MCF 10A (cell line): ENCODE measurements at regions not wholly inside any gene's neighbourhood (a gene's known extent, or its start where the extent isn't known, plus 50 kb on each side); places are given as distances from the start of the nearest gene placed in this dataset.
A peak's percentile ranks its signal among the peaks of the same experiment; 100 is the strongest.

Source experiments
- BruUV-seq: library from RNA; stranded (reverse); fragments of 400-500 nt; replicated peaks from 2 replicates; lab custom pipeline; 2021; lab: Mats Ljungman, UMichigan
- CTCF ChIA-PET: fragments of 300-600 bp; sonication (Branson Sonifier 250); formaldehyde crosslinking; extraction: SDS; loops from one replicate; lab custom pipeline; 2021; ENCODE audit warnings: antibody characterized with exemption, inconsistent platforms; lab: Yijun Ruan, JAX
- POLR2A ChIA-PET: fragments of 300-600, 350-650 bp; sonication (Branson Sonifier 250); formaldehyde crosslinking; extraction: SDS; loops from one replicate; lab custom pipeline; 2020; ENCODE audit warnings: antibody characterized with exemption, inconsistent platforms; lab: Yijun Ruan, JAX
- DNase-seq: peaks from one replicate; pipeline ENCODE4 v3.0.0-alpha.2; 2018; ENCODE audit not compliant: unreplicated experiment
- H3K27ac Mint-ChIP-seq: one replicate; pipeline ENCODE4 v1.8.0; 2022; ENCODE audit warnings: mild to moderate bottlenecking, low read depth, mixed read lengths; ENCODE audit not compliant: unreplicated experiment
- H3K27me3 Mint-ChIP-seq: one replicate; pipeline ENCODE4 v1.8.0; 2022; ENCODE audit warnings: mixed read lengths; ENCODE audit not compliant: insufficient read depth, unreplicated experiment
- H3K36me3 Mint-ChIP-seq: one replicate; pipeline ENCODE4 v1.8.0; 2022; ENCODE audit warnings: mild to moderate bottlenecking, moderate library complexity, mixed read lengths; ENCODE audit not compliant: insufficient read depth, unreplicated experiment
- H3K4me1 Mint-ChIP-seq: one replicate; pipeline ENCODE4 v1.8.0; 2022; ENCODE audit warnings: mixed read lengths; ENCODE audit not compliant: insufficient read depth, unreplicated experiment
- H3K4me3 Mint-ChIP-seq: one replicate; pipeline ENCODE4 v1.8.0; 2022; ENCODE audit warnings: mild to moderate bottlenecking, moderate library complexity, mixed read lengths; ENCODE audit not compliant: unreplicated experiment
- H3K9me3 Mint-ChIP-seq: one replicate; pipeline ENCODE4 v1.8.0; 2022; ENCODE audit warnings: mixed read lengths; ENCODE audit not compliant: unreplicated experiment
- CTCF ChIP-seq: fragments of 200-600 bp; IDR thresholded peaks from one replicate; pipeline ENCODE4 v1.8.0; 2022; ENCODE audit warnings: antibody characterized with exemption, mild to moderate bottlenecking; ENCODE audit not compliant: unreplicated experiment
- intact Hi-C: fragments of 100-400 bp; cut with micrococcal nuclease; formaldehyde crosslinking; loops from 2 replicates; pipeline ENCODE4 v1.14.1; 2022

GRCh38 chr2:41892476-41892875, 155.3 kb upstream of the PKDCC start:
- H3K36me3 Mint-ChIP-seq = peaks cover 4% of the 10 kb centered on the region
- no peak for DNase-seq
- ChIA-PET CTCF (interaction anchor here (1.2 to 1.8 kb wide), 3 partner anchors 21 to 194 kb away, joined by 3 to 10 read pairs (median 4); no protein-coding TSS in a partner anchor), POLR2A (interaction anchor here (0.9 kb wide), 1 partner anchor 21 kb away, joined by 3 read pairs; no protein-coding TSS in a partner anchor)
- no peaks in the 10 kb centered on the region for H3K9me3 Mint-ChIP-seq
- no TSS peak for BruUV-seq
- no peaks in the 10 kb centered on the region for H3K27me3 Mint-ChIP-seq
- no peaks in the 10 kb centered on the region for H3K4me1 Mint-ChIP-seq
- H3K27ac Mint-ChIP-seq = no peak overlapping the region
- no peak overlapping the region for H3K4me3 Mint-ChIP-seq
- no peak for TF ChIP-seq CTCF
- intact Hi-C loops = no loop called here

GRCh38 chr2:41894563-41895333, 153.1 kb upstream of the PKDCC start:
- no peak overlapping the region for H3K27ac Mint-ChIP-seq

GRCh38 chr2:41895334-41895664, 152.5 kb upstream of the PKDCC start:
- H3K4me1 Mint-ChIP-seq = peaks cover 5% of the 10 kb centered on the region
- BruUV-seq = no TSS peak
- CTCF ChIA-PET = interaction anchor here (1.0 to 1.9 kb wide), 4 partner anchors 10 to 191 kb away, joined by 3 to 7 read pairs (median 6); no protein-coding TSS in a partner anchor

More at GRCh38 chr2:41894563-41895333, 153.1 kb upstream of the PKDCC start:
- no peaks in the 10 kb centered on the region for H3K27me3 Mint-ChIP-seq
- H3K36me3 Mint-ChIP-seq = peaks cover 4% of the 10 kb centered on the region
- ChIA-PET POLR2A (interaction anchor here (3.0 kb wide), 1 partner anchor 11 kb away, joined by 13 read pairs; no protein-coding TSS in a partner anchor), CTCF (interaction anchor here (1.0 to 1.9 kb wide), 3 partner anchors 10 to 35 kb away, joined by 3 to 7 read pairs (median 5); no protein-coding TSS in a partner anchor)
- DNase-seq = peak; percentile 25
- no peak for TF ChIP-seq CTCF
- no TSS peak for BruUV-seq
- intact Hi-C loops = no loop called here
- peaks cover 5% of the 10 kb centered on the region for H3K4me1 Mint-ChIP-seq
- H3K9me3 Mint-ChIP-seq = no peaks in the 10 kb centered on the region
- no peak overlapping the region for H3K4me3 Mint-ChIP-seq

More at GRCh38 chr2:41895334-41895664, 152.5 kb upstream of the PKDCC start:
- DNase-seq = no peak
- POLR2A ChIA-PET = interaction anchor here (3.0 kb wide), 1 partner anchor 11 kb away, joined by 13 read pairs; no protein-coding TSS in a partner anchor
- Mint-ChIP-seq H3K27ac (no peak overlapping the region), H3K36me3 (peaks cover 4% of the 10 kb centered on the region), H3K4me3 (no peak overlapping the region), H3K9me3 (no peaks in the 10 kb centered on the region), H3K27me3 (no peaks in the 10 kb centered on the region)
- intact Hi-C loops = no loop called here
- no peak for TF ChIP-seq CTCF
